ENCODE measurements at regions not wholly inside any gene's neighbourhood (a gene's known extent, or its start where the extent isn't known, plus 50 kb on each side); places are given as distances from the start of the nearest gene placed in this dataset.

GRCh38 chr1:221449194-221449593 lies 292.7 kb downstream of the DUSP10 start:
- no peak for TF ChIP-seq ZFX (IDR thresholded peaks at IDR 0.05; ENCODE audit: borderline replicate concordance)
- TF ChIP-seq CTCF (IDR thresholded peaks at IDR 0.05): no peak
